GM18505 (cell line): ENCODE measurements at regions not wholly inside any gene's neighbourhood (a gene's known extent, or its start where the extent isn't known, plus 50 kb on each side); places are given as distances from the start of the nearest gene placed in this dataset.

Source experiments
- ATAC-seq: cut with Tn5 transposase; IDR thresholded peaks from one replicate; pipeline ENCODE4 v1.9.1; 2021; ENCODE audit not compliant: unreplicated experiment
- POLR2A ChIP-seq: IDR thresholded peaks from 4 replicates; pipeline ENCODE4 v1.6.1; 2011; ENCODE audit warnings: borderline replicate concordance; ENCODE audit not compliant: insufficient read depth, insufficient read length; ENCODE audit errors: extremely low read depth

DNA sequence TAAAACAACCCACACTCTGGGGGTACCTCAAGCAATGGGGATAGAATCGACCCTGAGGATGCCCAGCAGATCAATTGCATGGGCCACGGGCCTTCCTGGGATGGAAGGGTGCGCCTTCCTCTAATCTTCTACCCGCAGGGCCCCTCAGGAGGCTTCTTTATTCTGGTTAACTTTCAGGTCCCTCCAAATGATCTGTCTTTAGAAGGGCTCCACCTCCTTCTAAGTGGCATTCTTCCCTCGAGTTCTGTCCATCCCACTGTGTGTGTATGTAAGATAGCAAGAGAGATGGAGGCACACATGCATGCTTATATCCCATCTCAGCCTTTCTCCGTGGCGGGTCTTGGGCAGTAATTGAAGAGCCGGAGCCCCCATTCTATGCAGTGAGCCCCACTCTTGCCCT is 125.7 kb downstream of the MRM1 start:
- no peak for TF ChIP-seq POLR2A
- ATAC-seq, result no peak

DNA sequence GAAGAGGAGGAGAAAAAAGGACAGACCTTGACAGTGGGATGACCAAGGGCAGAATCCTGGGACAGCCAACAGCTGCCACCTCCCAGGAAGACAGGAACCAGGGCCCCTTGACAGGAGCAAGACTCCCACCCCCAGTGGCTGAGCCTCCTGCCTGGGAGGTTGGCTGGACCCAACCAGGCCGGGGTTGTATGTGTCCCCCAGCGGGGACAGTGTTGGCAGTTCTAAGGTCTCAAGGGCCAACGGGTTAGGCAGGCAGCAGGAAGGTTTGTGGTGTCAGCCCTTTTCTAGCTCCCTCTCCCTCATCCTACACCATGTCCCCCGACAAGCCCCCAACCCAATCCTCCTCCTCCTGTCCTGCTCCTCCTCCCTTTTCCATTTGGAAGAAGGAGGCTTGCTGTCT is 126.2 kb downstream of the MRM1 start:
- ATAC-seq, result no peak
- TF ChIP-seq POLR2A, result no peak

DNA sequence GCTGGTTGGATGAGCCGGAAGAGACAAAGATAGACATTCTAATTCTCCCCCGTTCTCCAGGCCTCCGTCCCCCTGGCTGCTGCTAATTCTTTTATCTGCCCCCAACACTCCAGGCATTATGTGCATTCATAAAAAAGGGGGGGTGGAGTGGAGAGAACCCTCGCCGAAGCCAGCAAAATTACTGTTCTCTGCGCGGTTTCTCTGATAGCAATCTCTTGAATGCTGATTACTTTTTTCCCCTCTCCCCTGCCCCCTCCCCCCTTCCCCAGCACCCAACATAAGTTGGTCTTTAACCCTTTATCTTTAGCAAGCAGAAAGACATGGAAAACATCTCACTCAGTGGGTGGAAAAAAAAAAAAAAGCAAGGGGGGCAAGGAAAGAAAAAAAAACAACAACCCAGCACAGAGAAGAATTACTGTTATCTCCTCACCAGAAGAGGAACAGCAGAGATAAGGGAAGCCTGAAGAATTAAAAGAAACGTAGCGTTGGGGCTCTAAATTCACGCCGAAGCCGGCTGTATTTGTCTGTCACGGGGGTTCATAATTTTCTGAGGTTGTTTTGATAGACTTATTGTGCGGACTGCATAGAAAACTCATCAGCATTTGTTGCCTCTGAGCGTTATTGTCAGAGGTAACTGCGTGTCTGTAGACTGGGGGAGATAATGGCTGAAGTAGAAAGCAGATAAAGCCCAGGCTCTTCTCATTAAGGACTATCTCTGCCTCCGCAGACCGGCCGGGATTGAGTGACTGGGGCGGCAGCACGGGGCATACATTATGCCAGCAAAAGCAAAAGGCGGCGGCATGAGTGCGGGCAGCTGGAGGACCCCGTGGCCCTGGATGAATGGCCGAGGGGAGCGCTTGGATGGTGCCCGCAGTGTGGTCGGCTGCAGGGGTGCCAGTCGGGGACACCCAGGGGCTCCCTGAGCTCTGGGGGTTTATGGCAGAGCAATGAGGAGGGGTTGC is 126.9 kb downstream of the MRM1 start:
- TF ChIP-seq POLR2A, result no peak
- ATAC-seq, result no peak

DNA sequence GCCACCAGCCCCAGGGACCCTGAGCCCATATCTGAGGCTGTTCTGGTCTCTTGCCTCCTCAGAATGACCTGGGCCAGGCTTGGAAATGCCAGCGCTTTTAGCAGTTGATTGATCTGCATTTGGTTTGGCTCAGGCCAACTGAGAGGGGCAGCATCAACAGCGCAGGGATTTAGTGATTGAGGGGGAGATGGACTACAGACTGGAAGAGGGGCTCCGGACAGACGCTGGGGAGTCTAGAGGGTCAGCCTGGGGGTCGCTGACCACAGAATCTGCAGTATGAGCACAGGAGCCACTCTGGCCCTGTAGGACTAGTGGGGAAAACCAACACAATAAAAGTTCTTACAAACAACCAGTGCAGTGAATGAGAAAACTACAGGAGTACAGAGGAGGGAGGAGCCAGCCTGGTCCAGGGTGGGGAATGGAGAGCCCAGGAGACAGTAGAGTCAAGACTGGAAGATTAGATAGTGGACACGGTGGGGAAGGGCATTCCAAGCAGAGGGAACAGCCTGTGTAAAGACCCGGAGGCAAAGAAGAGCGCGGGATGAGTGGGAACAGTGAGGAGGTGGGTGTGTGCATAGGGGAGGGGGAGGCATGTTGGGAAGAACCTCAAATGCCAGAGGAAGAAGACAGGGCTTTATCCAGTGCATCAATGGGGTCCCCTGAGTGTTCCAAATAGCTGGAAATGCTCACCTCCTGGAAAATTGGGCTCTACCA is 128.9 kb downstream of the MRM1 start:
- TF ChIP-seq POLR2A, result no peak
- ATAC-seq, result no peak

DNA sequence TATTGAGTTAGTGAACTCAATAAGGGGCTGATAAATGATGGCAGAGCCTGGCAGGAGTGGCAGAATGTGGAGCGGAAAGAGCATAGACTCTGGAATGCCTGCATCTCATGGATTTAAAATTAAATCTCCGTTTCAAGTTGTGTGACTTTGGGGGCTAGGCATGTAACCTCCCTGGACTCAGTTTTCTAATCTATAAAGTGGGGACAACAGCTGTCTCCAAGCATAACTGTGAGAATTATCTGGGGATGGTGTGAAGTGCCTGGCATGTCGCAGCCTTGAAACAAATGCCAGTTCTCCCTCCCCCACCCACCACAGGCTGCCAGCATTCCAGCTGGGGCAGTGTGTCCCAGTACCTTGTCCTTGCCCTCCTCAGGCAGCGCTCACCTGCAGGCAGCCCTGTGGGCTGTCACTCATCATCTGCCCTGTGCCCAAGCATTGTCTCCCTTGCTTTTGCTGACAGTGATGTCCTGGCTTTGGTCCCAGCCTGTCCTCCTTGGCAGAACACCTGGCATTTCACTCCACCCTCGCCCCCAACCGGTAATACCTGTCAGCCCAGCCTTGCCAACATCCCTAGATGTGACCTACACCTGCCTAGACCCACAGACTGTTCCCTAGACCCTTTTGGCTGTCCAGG is 129.6 kb downstream of the MRM1 start:
- ATAC-seq, result no peak
- no peak for TF ChIP-seq POLR2A

DNA sequence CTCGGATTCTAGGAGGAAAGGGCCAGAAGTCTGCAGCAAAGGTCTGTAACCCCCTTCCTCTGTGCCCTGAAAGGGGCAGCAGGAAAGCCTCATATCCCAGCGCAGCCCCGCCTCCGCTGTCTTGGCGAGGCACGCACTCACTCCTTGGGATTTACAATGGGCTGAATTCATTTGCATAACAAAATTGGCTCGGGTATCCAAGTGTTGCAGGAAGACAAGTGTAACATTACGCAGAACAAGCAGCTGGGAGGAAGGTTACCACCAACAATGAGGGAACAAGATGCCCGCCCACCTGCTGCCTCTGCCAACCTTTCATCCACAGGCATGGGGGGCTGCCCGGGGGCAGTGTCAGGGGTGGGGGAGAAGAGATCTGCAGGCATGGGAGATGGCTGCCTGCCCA is 130.4 kb downstream of the MRM1 start:
- no peak for TF ChIP-seq POLR2A
- ATAC-seq, result no peak

DNA sequence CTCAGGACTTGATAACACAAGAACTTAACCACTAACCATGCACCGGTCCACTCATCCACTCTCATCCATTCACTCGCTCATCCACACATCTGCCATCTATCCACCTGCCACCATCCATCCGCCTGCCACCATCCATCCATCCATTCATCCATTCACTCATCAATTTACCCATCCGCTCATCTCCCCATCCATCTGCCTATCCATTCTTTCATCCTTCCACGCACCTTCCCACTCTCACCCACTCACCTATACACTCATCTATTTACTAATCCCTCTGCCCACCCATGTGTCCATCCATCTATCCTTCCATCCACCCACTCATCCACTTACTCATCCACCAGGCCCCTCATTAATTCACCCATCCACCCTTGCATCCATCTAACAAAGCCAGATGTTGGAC is 131.0 kb downstream of the MRM1 start:
- no peak for ATAC-seq
- no peak for TF ChIP-seq POLR2A

DNA sequence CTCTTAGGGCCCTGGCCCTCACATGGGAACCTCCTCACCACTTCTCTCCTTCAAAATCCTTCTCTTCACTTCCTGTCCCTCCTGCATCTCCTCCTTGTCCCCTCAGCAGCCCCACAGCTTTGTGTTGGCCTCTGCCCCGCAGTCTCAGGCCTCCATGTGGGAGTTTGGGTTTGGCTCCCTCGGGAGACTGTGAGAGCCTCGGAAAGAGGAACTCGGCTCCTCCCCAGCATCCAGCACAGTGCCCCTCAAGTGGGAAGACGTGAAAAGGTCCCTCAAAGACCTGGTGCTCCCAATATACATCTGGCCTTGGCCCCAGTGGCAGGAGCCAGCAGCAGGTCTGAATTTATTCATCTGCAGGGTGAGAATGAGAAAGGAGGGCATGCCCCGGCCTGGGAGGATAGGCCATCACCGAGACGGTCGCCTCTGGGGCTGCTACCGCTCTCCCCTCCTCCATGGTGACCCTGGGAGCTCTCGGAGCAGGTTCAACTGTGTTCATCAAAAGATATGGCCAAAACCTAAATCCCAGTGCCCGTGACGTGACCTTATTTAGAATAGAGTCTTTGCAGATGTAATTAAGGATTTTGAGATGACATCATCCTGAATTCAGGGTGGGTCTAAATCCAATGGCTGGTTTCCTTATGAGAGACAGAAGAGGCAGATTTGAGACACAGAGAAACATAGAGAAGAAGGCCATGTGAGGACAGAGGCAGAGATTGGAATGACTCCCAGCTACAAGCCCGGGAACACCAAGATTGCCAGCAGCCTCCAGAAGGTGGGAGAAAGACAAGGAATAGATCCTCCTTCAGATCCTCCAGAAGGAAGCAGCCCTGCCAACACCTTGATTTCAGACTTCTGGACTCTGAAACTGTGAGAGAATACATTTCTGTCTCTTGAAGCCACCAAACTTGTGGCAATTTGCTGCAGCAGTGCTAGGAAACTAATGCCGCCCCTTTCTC is 135.1 kb downstream of the MRM1 start:
- no peak for TF ChIP-seq POLR2A
- no peak for ATAC-seq

DNA sequence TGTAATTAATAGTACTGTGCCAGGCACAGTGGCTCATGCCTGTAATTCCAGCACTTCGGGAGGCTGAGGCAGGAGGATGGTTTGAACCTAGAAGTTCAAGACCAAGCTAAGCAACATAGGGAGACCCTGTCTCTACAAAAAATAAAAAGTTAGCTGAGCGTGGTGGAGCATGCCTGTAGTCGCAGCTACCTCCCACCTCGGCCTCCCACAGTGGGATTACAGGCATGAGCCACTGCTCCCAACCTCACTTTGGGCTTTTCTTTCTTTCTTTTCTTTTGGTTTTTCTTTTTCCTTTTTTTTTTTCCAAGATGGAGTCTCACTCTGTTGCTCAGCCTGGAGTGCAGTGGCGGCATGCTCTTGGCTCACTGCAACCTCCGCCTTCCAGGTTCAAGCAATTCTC is 137.8 kb downstream of the MRM1 start:
- no peak for TF ChIP-seq POLR2A
- no peak for ATAC-seq

DNA sequence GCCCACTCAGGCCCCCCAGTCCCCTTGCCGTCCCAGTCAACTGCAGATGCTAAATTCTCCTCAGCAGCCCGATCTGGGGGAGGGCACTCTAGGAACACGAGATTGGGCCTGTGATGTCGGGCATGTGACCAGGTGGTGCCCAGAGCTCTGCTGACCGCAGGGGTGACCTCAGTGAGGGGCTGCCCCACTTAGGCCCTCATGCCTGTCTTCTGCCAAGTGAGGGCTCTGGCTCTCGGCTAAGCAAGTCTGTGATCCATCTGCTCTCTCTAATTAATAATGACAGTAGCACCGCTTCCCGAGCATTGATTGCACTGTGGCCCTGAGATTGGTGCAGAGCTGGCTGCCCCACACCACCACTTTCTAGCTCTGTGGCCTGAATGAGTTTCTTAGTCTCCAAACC is 138.8 kb downstream of the MRM1 start:
- ATAC-seq, result no peak
- TF ChIP-seq POLR2A, result no peak

DNA sequence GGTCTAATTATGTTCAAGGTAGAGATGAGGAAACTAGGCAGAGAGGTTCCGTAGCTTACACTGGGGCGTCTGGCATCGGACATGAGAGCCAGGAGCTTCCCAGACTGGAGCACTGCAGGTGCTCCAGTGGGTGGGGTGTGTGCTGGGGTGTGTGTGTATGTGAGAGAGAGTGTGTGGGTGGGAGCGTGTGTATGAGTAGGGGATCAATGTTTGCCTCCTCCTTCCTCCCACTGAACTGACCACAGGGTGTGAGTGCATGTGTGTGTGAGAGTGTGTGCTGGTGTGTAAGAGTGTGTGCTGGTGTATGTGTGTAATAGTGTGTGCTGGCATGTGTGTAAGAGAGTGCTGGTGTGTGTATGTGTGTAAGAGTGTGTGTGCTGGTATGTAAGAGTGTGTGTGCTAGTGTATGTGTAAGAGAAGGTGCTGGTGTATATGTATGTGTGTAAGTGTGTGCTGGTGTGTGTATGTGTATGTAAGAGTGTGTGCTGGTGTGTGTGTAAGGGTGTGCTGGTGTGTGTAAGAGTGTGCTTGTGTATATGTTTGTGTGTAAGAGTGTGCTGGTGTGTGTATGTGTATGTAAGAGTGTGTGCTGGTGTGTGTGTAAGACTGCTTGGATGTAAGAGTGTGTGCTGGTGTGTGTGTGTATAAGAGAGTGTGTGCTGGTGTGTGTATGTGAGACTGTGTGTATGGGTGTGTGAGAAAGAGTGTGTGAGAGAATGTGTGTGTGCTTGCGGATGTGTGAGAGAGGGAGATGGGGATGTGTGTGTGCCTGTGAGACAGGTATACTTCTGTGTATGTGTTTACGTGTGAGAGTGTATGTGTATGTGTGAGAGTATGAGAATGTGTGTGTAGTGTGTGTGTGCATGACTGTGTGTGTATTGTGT is 139.9 kb downstream of the MRM1 start:
- TF ChIP-seq POLR2A, result no peak
- no peak for ATAC-seq
